Activated CD4-positive, alpha-beta T cell treated with anti-CD3 and anti-CD28 coated beads, Interleukin-10, Interleukin-2, amounts not matched to agents 100 ng/mL and 50 ng/mL, durations not matched to agents 16 hours and 8 hours (primary cell): ENCODE measurements at regions not wholly inside any gene's neighbourhood (a gene's known extent, or its start where the extent isn't known, plus 50 kb on each side); places are given as distances from the start of the nearest gene placed in this dataset.

Experiments used
- DNase-seq: peaks from one replicate; pipeline ENCODE4 v3.0.0-alpha.2; 2020

DNA sequence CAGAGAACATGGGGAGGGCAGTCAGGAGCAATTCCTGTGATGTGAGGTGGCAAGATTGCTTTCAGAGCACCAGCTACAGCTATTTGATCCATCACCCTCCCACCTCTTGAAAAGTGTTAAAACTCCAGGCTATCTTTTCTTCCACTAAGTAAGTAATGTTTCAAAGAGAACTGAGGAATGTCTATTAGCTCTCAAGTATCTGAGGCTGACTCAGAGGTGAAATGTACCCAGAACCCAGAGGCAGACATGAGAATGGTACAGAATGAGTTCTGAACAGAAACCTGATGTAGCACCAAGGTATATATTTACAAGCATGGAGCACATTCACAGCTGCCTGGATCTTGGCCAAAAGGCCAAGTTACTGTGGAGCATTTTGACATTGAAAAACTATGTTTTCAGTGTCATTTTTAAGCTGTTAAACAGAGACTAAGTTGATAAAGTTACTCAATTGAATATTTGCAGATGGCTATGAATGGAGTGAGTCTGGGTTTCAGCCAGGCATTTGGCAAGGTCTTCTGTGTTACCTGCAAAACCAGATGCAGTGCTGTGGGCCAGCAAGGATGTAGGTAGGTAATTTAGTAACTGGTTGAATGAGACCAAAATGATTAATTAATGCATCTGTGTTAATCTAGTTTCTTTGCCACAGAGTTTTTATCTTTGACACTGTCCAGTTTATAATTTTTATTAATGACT is 227.7 kb upstream of the CD96 start:
- DNase-seq = no peak

DNA sequence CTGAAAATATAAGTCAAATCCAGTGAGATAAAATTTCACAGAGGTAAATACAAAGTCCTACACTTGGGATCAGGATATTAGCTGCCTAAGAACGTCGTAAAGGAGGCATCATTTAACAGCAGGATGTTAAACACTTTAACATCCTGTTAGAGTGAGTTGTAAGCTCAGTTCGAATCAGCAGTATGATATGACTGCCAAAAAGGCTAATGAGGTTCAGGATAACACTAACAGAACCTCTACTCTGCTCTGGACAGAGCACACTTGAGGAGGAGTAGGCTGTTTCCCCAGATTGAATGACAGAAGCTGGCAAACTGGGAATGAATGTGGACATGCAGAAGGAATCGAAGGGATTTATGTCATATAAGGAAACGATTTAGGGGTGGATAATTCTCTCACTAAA is 227.1 kb upstream of the CD96 start:
- DNase-seq = no peak

DNA sequence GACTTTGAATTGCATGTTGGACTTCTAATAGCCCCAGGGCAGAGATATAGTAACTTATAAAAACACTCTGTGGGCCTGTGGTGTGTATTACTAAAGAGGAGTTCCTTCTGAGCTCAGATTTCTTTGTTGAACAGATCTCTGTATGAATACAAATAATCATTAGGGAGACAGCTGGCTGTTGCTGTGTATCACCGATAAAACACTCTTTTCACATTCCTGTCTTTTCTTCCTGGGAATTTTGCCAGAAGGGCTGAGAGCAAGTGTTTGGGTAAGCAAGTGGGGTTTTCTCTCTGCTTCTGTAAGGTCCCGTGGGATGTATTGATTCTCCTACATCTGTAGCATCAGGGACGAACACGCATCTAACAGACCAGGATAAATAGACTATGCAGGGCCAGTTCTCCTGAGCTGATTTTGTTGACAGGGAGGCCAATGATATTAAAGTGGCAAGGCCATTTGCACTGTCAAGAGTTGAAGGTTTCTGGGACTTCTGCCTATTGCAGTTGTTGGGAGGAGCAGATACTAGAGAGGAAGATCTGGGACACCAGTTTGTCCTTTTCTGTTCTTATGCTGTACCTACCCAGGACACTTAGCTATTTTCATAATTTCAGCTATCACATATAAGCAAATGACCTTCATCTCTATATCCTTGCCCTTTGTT is 225.9 kb upstream of the CD96 start:
- DNase-seq = no peak

DNA sequence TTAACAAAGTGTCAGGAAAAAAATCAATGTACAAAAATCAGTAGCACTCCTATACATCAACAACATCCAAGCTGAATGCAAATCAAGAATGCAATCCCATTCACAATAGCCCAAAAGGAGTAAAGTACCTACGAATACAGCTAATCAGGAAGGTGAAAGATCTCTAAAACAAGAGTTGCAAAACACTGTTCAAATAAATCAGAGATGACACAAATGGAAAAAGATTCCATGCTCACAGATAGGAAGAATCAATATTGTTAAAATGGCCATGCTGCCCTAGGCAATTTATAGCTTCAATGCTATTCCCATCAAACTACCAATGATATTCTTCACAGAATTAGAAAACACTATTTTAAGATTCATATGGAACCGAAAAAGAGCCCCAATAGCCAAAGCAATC is 223.7 kb upstream of the CD96 start:
- no peak for DNase-seq

GRCh38 chr3:111319598-111319997 is 222.4 kb upstream of the CD96 start:
- no peak for DNase-seq

GRCh38 chr3:111321786-111322185 is 220.2 kb upstream of the CD96 start:
- no peak for DNase-seq

DNA sequence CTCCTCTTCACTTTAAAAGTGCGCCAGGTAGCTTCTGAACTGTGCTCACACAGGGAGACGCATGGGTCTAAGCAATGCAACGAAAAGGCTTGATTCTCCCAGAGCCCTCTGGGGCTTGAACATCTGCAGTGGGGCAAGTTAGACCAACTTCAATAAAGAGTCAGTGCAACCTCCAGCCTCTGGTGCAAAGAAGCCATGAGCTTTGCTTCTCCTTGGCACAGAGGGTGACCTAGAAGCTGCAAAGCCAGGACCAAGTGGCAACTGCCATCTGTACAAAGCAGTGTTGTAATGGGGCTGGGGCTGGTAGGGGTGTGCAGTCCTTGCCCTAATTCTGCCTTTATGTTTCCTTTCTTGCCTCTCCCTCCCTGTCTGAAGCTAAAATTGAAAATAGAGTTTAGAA is 219.0 kb upstream of the CD96 start:
- no peak for DNase-seq

DNA sequence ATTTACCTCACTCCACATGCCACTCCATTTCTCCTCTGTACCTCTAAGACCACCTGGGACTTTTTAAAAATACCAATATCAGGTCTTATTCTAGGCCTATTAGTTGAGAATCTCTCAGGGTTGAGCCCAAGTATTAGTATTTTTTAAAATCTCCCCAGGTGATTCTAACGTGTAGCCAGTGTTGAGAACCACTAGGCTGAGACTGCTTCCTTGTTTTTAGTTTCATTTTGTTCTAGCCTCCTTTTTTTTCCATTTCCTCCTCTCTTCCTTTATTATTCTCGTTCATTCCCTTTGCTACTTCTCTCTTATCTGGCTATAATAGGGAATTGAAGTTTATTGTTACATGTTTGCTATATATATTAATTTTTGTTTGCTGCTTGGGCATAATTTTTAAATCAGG is 217.8 kb upstream of the CD96 start:
- no peak for DNase-seq

DNA sequence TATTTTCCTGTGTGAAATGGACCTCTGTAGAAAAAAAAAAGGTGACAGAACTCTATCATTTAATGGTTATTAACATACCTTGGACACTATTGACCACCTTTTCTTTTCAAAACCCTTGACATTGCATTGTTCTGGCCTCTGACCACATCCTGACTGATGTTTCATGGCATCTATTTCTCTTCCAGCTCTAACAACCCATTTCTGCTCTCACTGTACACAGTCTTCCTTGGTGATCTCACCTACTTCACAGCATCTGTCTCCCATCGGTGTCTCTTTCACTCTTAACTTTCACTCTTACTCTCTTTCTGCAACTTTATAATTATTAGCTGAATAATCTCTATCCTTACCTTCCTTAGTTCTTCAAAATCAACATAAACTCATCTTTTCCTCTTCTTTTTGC is 217.4 kb upstream of the CD96 start:
- peak; percentile 49 for DNase-seq

GRCh38 chr3:111325160-111325718 is 216.8 kb upstream of the CD96 start:
- DNase-seq = no peak

GRCh38 chr3:111326144-111326995 is 215.6 kb upstream of the CD96 start:
- DNase-seq = peak; percentile 64

DNA sequence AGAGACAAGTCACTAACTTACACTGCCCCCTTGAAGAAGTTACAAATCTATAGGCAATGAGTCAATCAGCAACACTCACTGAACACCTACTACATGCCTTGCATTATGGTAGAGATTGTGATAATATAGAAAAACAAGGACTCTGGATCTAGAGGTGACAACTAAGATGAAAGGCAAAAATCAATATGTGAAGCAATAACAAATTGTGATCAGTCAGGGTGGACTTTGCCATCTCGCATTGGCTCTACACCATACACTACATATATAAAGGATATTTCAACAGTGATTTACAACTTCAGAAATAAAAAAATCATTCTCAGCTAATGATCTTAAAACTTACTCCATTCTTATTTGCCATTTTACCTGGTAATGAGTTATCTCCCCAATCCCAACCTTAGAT is 210.7 kb upstream of the CD96 start:
- DNase-seq = no peak

DNA sequence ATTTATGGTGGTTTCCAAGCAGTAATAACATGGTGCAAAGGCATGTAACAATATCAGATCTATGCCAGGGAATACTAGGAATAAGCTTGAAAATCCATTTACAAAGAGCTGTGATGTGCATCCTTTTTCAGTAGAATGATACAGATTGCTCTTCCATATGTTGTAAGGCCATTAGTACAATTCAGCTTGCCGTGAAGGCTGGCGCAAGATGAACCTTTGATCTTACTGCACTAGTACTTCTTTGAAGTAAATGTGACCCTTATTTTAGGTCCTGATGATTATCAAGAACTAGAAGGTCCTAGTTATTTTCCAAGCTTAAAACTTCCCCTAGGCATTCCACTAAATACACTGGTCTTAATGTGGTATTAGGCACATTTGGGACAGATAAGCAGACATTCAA is 210.1 kb upstream of the CD96 start:
- DNase-seq = no peak

GRCh38 chr3:111332488-111333080 is 209.4 kb upstream of the CD96 start:
- DNase-seq = no peak

DNA sequence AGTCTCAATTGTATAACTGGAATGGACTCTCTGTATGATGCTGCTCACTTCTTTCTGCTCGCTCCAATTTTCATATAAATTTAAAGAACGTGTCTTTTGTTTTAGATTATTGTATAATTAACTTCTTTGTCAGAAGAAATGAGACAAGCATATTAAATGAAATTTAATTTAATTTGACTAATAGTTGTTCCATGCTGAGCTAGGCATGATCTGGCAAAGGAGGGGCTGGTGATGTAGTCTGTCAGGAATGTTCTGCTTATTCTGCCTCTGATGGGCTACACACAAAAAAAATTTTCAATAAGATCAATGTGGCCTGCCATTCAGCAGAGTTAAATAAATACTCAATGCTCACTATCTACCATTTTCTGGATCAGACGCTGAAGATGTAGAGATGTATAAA is 208.4 kb upstream of the CD96 start:
- DNase-seq = no peak

- DNase-seq = peak; percentile 49
Measured at GRCh38 chr3:111335512-111336303, 206.3 kb upstream of the CD96 start.

GRCh38 chr3:111336511-111336910 is 205.5 kb upstream of the CD96 start:
- peak; percentile 69 for DNase-seq

- DNase-seq = peak; percentile 66
Measured at GRCh38 chr3:111338059-111338698, 203.8 kb upstream of the CD96 start.

DNA sequence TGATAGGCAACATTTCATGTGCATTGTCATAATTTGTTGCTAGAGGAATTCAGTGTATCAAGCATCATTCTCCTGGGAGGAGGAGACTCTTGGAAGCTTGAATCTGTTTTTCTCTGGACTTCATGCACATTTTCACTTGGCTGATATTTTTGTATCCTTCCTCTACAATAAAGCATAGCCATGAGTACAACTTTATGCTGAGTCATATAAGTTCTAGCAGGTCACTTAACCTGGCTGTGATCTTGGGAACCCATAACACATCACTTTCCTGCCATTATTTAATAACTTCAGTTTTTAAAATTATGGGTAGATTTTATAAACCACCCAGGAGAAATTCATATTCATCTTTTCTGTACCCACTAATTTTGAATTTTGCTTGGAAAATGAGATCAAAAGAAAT is 203.0 kb upstream of the CD96 start:
- DNase-seq = no peak

DNA sequence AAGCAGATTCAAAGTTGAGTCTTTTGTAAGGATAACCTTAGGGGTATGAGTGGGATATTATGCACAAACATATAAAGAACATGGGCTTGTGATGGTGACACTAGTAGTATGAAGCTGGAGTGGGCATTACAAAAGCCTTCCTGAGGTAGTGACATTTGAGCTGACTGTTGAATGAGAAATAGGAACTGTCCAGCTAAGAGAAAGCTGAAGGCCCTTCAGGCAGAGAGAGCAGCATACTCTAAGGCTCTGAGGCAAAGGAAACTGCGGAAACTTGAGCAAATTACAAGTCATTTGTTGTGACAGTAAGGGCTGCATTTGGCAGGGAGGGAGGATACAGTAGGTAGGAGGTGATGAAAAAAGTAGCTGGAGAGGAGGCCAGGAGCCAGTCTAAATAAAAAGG is 190.7 kb upstream of the CD96 start:
- DNase-seq = no peak

GRCh38 chr3:111352585-111352984 is 189.4 kb upstream of the CD96 start:
- no peak for DNase-seq
